ENCODE measurements at regions not wholly inside any gene's neighbourhood (a gene's known extent, or its start where the extent isn't known, plus 50 kb on each side); places are given as distances from the start of the nearest gene placed in this dataset.

GRCh38 chr21:35517865-35518264, 468.8 kb upstream of the RUNX1 start:
- H2AFZ ChIP-seq (ENCODE audit: low read length), result no peak overlapping the region
- DNase-seq (ENCODE audit: low spot score) (no peak), FAIRE-seq (no peak), ATAC-seq (no peak)
- BruUV-seq (replicated peaks), result no TSS peak
- no peak overlapping the region for H3K4me3 ChIP-seq (replicated peaks in 1 of 3; ENCODE audit: insufficient read depth in 1 of 3, low read depth in 2 of 3, low read length in 3 of 3)
- no peaks in the 10 kb centered on the region for H3K27me3 ChIP-seq (ENCODE audit: control insufficient read depth in 1 of 2, insufficient read depth in 2 of 2, low read length in 2 of 2)
- no peaks in the 10 kb centered on the region for H3K79me2 ChIP-seq (ENCODE audit: insufficient read depth, low read length)
- POLR2A ChIA-PET, result no interaction called here
- no peak overlapping the region for H3K9ac ChIP-seq (ENCODE audit: insufficient read depth, low read depth, low read length)
- H3K36me3 ChIP-seq (replicated peaks in 1 of 2; ENCODE audit: control insufficient read depth in 1 of 2, insufficient read depth in 2 of 2, low read length in 2 of 2), result no peaks in the 10 kb centered on the region
- H3K27ac ChIP-seq (ENCODE audit: extremely low read length, insufficient read depth, low read length), result no peak overlapping the region
- no peak overlapping the region for H3K4me2 ChIP-seq (ENCODE audit: low read depth, low read length)
- intact Hi-C loops (cut with micrococcal nuclease; ENCODE audit: unreplicated experiment) (no loop called here), in situ Hi-C loops (cut with HindIII; ENCODE audit: extremely low pct_ligation_motif_present, low pct_unique_long_range_greater_than_20kb) (no loop called here)
- H4K20me1 ChIP-seq (ENCODE audit: insufficient read depth, low read length), result no peaks in the 10 kb centered on the region
- H3K4me1 ChIP-seq (ENCODE audit: insufficient read depth, low read length), result no peaks in the 10 kb centered on the region
- WGBS (ENCODE audit: low lambda C conversion rate), result 29% methylated on average over 6 of the region's 6 CpGs
- CTCF ChIA-PET (ENCODE audit: low intra/inter-chr PET ratio, low total read pairs), result interaction anchor here (0.6 kb wide), 1 partner anchor 18 kb away, joined by 3 read pairs; no protein-coding TSS in a partner anchor
- no peaks in the 10 kb centered on the region for H3K9me3 ChIP-seq (ENCODE audit: low read length)
- TF ChIP-seq PLRG1 (conservative IDR thresholded peaks at IDR 0.05) (no peak), RARG (CRISPR knock-in tag; IDR thresholded peaks at IDR 0.05; ENCODE audit: low read depth) (no peak), ZNF670 (CRISPR knock-in tag; IDR thresholded peaks at IDR 0.05; ENCODE audit: borderline replicate concordance) (no peak), ADNP (CRISPR knock-in tag; IDR thresholded peaks at IDR 0.05) (no peak), ZNF24 (IDR thresholded peaks at IDR 0.05) (no peak), ZNF18 (CRISPR knock-in tag; IDR thresholded peaks at IDR 0.05; ENCODE audit: insufficient replicate concordance) (no peak), RELA (CRISPR knock-in tag; IDR thresholded peaks at IDR 0.05) (no peak), NFKB2 (CRISPR knock-in tag; IDR thresholded peaks at IDR 0.05; ENCODE audit: borderline replicate concordance) (no peak), RBM39 (IDR thresholded peaks at IDR 0.05; ENCODE audit: low read depth, low read length, poor library complexity, severe bottlenecking) (no peak), IRF1 (CRISPR knock-in tag; IDR thresholded peaks at IDR 0.05; ENCODE audit: low read depth) (no peak), KAT8 (CRISPR knock-in tag; IDR thresholded peaks at IDR 0.05) (no peak), CENPX (CRISPR knock-in tag; IDR thresholded peaks at IDR 0.05) (no peak), IKZF4 (CRISPR knock-in tag; IDR thresholded peaks at IDR 0.05; ENCODE audit: borderline replicate concordance, low read depth, not compliant biosample characterization) (no peak), ZBED4 (CRISPR knock-in tag; IDR thresholded peaks at IDR 0.05; ENCODE audit: borderline replicate concordance) (no peak), SRF (IDR thresholded peaks at IDR 0.05; ENCODE audit: low read depth, low read length) (no peak), ZNF781 (CRISPR knock-in tag; IDR thresholded peaks at IDR 0.05; ENCODE audit: borderline replicate concordance, not compliant biosample characterization) (no peak)

All from HepG2 (cell line).